ENCODE measurements at regions not wholly inside any gene's neighbourhood (a gene's known extent, or its start where the extent isn't known, plus 50 kb on each side); places are given as distances from the start of the nearest gene placed in this dataset.

DNA sequence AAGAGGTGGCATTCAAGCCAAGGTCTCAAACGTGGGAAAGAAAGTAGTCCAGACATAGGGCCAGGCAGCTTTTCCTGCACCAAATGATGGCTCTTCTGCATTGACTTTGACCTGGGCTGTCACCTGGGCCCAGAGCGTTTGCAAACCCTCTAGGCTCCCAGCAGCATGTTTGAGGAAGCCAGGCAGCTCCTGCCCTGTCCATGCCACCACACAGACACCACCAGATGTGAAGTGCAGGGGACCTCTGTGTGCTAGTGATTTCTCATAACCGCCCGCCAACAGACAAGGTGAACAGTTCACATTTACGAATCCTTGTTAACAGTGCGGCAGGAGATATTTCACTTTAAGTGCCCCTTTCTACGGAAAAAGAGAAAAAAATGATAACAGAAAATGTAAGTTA, 49.8 kb upstream of the FAM222A start:
- ChIA-PET POLR2A (no interaction called here), CTCF (no interaction called here)
- H3K4me3 Mint-ChIP-seq: no peak overlapping the region
- Histone ChIP-seq H3K9me3 (ENCODE audit: low read length) (no peaks in the 10 kb centered on the region), H3K27me3 (ENCODE audit: insufficient read depth, low read length, poor library complexity, severe bottlenecking) (peaks cover 4% of the 10 kb centered on the region), H3K27ac (ENCODE audit: low read depth, low read length) (no peak overlapping the region), H3K4me3 (ENCODE audit: low read length) (no peak overlapping the region), H3K36me3 (ENCODE audit: insufficient read depth, low read length) (no peaks in the 10 kb centered on the region), H3K4me1 (ENCODE audit: insufficient read depth, low read length) (no peaks in the 10 kb centered on the region)
- no peaks in the 10 kb centered on the region for H3K36me3 Mint-ChIP-seq
- DNase-seq: no peak
- H3K9me3 Mint-ChIP-seq: no peaks in the 10 kb centered on the region
- H3K27ac Mint-ChIP-seq: no peak overlapping the region
- peaks cover 0 to 12% of the 10 kb centered on the region in 2 donors for H3K27me3 Mint-ChIP-seq
- no peaks in the 10 kb centered on the region for H3K4me1 Mint-ChIP-seq

Data from CD8-positive, alpha-beta memory T cell (primary cell).